ENCODE measurements at regions not wholly inside any gene's neighbourhood (a gene's known extent, or its start where the extent isn't known, plus 50 kb on each side); places are given as distances from the start of the nearest gene placed in this dataset.

GRCh38 chr6:95142661-95143335 lies 434.5 kb upstream of the MANEA start:
- Mint-ChIP-seq H3K4me1 (no peaks in the 10 kb centered on the region), H3K27ac (no peak overlapping the region), H3K36me3 (no peaks in the 10 kb centered on the region), H3K4me3 (no peak overlapping the region), H3K27me3 (ENCODE audit: low read depth) (no peaks in the 10 kb centered on the region), H3K9me3 (no peaks in the 10 kb centered on the region)
- TF ChIP-seq, protein P1, sequence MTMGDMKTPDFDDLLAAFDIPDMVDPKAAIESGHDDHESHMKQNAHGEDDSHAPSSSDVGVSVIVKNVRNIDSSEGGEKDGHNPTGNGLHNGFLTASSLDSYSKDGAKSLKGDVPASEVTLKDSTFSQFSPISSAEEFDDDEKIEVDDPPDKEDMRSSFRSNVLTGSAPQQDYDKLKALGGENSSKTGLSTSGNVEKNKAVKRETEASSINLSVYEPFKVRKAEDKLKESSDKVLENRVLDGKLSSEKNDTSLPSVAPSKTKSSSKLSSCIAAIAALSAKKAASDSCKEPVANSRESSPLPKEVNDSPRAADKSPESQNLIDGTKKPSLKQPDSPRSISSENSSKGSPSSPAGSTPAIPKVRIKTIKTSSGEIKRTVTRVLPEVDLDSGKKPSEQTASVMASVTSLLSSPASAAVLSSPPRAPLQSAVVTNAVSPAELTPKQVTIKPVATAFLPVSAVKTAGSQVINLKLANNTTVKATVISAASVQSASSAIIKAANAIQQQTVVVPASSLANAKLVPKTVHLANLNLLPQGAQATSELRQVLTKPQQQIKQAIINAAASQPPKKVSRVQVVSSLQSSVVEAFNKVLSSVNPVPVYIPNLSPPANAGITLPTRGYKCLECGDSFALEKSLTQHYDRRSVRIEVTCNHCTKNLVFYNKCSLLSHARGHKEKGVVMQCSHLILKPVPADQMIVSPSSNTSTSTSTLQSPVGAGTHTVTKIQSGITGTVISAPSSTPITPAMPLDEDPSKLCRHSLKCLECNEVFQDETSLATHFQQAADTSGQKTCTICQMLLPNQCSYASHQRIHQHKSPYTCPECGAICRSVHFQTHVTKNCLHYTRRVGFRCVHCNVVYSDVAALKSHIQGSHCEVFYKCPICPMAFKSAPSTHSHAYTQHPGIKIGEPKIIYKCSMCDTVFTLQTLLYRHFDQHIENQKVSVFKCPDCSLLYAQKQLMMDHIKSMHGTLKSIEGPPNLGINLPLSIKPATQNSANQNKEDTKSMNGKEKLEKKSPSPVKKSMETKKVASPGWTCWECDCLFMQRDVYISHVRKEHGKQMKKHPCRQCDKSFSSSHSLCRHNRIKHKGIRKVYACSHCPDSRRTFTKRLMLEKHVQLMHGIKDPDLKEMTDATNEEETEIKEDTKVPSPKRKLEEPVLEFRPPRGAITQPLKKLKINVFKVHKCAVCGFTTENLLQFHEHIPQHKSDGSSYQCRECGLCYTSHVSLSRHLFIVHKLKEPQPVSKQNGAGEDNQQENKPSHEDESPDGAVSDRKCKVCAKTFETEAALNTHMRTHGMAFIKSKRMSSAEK (CRISPR knock-in tag; IDR thresholded peaks at IDR 0.05; ENCODE audit: borderline replicate concordance), result no peak
- TF ChIP-seq KAT7 (CRISPR knock-in tag; IDR thresholded peaks at IDR 0.05; ENCODE audit: borderline replicate concordance) (no peak), FOXJ3 (CRISPR knock-in tag; IDR thresholded peaks at IDR 0.05; ENCODE audit: borderline replicate concordance) (no peak), TEAD4 (CRISPR knock-in tag; IDR thresholded peaks at IDR 0.05) (no peak), MXD4 (CRISPR knock-in tag; IDR thresholded peaks at IDR 0.05; ENCODE audit: borderline replicate concordance) (no peak), HMGA2 (CRISPR knock-in tag; IDR thresholded peaks at IDR 0.05) (no peak), PREB (CRISPR knock-in tag; IDR thresholded peaks at IDR 0.05; ENCODE audit: borderline replicate concordance) (no peak), ATF6 (CRISPR knock-in tag; IDR thresholded peaks at IDR 0.05) (no peak), NFATC4 (CRISPR knock-in tag; IDR thresholded peaks at IDR 0.05) (no peak), ZNF138 (CRISPR knock-in tag; conservative IDR thresholded peaks at IDR 0.05) (no peak), TEAD1 (CRISPR knock-in tag; IDR thresholded peaks at IDR 0.05) (no peak), NFE2L1 (CRISPR knock-in tag; IDR thresholded peaks at IDR 0.05) (no peak), PRRX2 (CRISPR knock-in tag; IDR thresholded peaks at IDR 0.05) (no peak), E2F5 (CRISPR knock-in tag; IDR thresholded peaks at IDR 0.05) (no peak), RELA (CRISPR knock-in tag; IDR thresholded peaks at IDR 0.05; ENCODE audit: borderline replicate concordance) (no peak), CDX4 (CRISPR knock-in tag; IDR thresholded peaks at IDR 0.05; ENCODE audit: borderline replicate concordance) (no peak), ESRRA (CRISPR knock-in tag; IDR thresholded peaks at IDR 0.05; ENCODE audit: borderline replicate concordance) (no peak)
- TF ChIP-seq, protein P2, sequence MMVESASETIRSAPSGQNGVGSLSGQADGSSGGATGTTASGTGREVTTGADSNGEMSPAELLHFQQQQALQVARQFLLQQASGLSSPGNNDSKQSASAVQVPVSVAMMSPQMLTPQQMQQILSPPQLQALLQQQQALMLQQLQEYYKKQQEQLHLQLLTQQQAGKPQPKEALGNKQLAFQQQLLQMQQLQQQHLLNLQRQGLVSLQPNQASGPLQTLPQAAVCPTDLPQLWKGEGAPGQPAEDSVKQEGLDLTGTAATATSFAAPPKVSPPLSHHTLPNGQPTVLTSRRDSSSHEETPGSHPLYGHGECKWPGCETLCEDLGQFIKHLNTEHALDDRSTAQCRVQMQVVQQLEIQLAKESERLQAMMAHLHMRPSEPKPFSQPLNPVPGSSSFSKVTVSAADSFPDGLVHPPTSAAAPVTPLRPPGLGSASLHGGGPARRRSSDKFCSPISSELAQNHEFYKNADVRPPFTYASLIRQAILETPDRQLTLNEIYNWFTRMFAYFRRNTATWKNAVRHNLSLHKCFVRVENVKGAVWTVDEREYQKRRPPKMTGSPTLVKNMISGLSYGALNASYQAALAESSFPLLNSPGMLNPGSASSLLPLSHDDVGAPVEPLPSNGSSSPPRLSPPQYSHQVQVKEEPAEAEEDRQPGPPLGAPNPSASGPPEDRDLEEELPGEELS (CRISPR knock-in tag; IDR thresholded peaks at IDR 0.05), result no peak
- TF ChIP-seq, protein P3, sequence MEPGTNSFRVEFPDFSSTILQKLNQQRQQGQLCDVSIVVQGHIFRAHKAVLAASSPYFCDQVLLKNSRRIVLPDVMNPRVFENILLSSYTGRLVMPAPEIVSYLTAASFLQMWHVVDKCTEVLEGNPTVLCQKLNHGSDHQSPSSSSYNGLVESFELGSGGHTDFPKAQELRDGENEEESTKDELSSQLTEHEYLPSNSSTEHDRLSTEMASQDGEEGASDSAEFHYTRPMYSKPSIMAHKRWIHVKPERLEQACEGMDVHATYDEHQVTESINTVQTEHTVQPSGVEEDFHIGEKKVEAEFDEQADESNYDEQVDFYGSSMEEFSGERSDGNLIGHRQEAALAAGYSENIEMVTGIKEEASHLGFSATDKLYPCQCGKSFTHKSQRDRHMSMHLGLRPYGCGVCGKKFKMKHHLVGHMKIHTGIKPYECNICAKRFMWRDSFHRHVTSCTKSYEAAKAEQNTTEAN (CRISPR knock-in tag; IDR thresholded peaks at IDR 0.05), result no peak
- TF ChIP-seq, protein P4, sequence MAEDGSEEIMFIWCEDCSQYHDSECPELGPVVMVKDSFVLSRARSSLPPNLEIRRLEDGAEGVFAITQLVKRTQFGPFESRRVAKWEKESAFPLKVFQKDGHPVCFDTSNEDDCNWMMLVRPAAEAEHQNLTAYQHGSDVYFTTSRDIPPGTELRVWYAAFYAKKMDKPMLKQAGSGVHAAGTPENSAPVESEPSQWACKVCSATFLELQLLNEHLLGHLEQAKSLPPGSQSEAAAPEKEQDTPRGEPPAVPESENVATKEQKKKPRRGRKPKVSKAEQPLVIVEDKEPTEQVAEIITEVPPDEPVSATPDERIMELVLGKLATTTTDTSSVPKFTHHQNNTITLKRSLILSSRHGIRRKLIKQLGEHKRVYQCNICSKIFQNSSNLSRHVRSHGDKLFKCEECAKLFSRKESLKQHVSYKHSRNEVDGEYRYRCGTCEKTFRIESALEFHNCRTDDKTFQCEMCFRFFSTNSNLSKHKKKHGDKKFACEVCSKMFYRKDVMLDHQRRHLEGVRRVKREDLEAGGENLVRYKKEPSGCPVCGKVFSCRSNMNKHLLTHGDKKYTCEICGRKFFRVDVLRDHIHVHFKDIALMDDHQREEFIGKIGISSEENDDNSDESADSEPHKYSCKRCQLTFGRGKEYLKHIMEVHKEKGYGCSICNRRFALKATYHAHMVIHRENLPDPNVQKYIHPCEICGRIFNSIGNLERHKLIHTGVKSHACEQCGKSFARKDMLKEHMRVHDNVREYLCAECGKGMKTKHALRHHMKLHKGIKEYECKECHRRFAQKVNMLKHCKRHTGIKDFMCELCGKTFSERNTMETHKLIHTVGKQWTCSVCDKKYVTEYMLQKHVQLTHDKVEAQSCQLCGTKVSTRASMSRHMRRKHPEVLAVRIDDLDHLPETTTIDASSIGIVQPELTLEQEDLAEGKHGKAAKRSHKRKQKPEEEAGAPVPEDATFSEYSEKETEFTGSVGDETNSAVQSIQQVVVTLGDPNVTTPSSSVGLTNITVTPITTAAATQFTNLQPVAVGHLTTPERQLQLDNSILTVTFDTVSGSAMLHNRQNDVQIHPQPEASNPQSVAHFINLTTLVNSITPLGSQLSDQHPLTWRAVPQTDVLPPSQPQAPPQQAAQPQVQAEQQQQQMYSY (CRISPR knock-in tag; IDR thresholded peaks at IDR 0.05), result no peak
- no peak for ATAC-seq
- POLR2A ChIA-PET, result no interaction called here
- no peak for DNase-seq (ENCODE audit: low spot score)
- CTCF ChIA-PET, result interaction anchor here (0.9 kb wide), 1 partner anchor 105 kb away, joined by 3 read pairs; no protein-coding TSS in a partner anchor

Data from WTC11 (cell line).